Lung (tissue), 11 donors: ENCODE measurements at regions not wholly inside any gene's neighbourhood (a gene's known extent, or its start where the extent isn't known, plus 50 kb on each side); places are given as distances from the start of the nearest gene placed in this dataset.

Experiments
- ATAC-seq: fragments of 200-7000 bp; cut with Tn5 transposase; one replicate; pipeline ENCODE4 v1.9.1; 2020; ENCODE audit warnings: moderate number of reproducible peaks; ENCODE audit not compliant: insufficient read depth, low FRiP score
- DNase-seq, 3 donors: peaks; one replicate each; pipeline ENCODE4 v3.0.0-alpha.2; 2013 to 2017
- H3K27ac ChIP-seq, 2 donors: one replicate each; pipeline ENCODE4 v1.5.1; 2013; ENCODE audit warnings: mild to moderate bottlenecking in 2 of 2, moderate library complexity in 2 of 2, control low read depth in 1 of 2, inconsistent platforms in 1 of 2, low read depth in 1 of 2, low read length in 1 of 2
- H3K27me3 ChIP-seq, 3 donors: one replicate each; pipeline ENCODE4 v1.5.1; 2013; ENCODE audit warnings: low read length in 2 of 3; ENCODE audit not compliant: control insufficient read depth in 3 of 3, insufficient read depth in 3 of 3
- H3K36me3 ChIP-seq, 4 donors: one replicate each; pipeline ENCODE4 v1.5.1; 2013; ENCODE audit warnings: low read length in 4 of 4, mild to moderate bottlenecking in 1 of 4, moderate library complexity in 1 of 4; ENCODE audit not compliant: control insufficient read depth in 4 of 4, insufficient read depth in 4 of 4
- H3K4me1 ChIP-seq, 5 donors: one replicate each; pipeline ENCODE4 v1.5.1; 2013; ENCODE audit warnings: low read length in 5 of 5, mild to moderate bottlenecking in 2 of 5, moderate library complexity in 1 of 5; ENCODE audit not compliant: control insufficient read depth in 5 of 5, insufficient read depth in 5 of 5
- H3K4me3 ChIP-seq: one replicate; pipeline ENCODE4 v1.5.1; 2013; ENCODE audit warnings: mild to moderate bottlenecking, control low read depth, moderate library complexity
- H3K9ac ChIP-seq, 2 donors: one replicate each; pipeline ENCODE4 v1.5.1; 2013; ENCODE audit warnings: low read length in 2 of 2, control low read depth in 1 of 2; ENCODE audit not compliant: insufficient read depth in 1 of 2
- H3K9me3 ChIP-seq, 4 donors: one replicate each; pipeline ENCODE4 v1.5.1; 2013; ENCODE audit warnings: low read length in 3 of 4, mild to moderate bottlenecking in 1 of 4, moderate library complexity in 1 of 4; ENCODE audit not compliant: control insufficient read depth in 4 of 4, insufficient read depth in 3 of 4
- CTCF ChIP-seq: IDR thresholded peaks from 2 replicates; pipeline ENCODE4 v1.5.1; 2012; ENCODE audit warnings: mild to moderate bottlenecking; ENCODE audit errors: control extremely low read depth, extremely low read depth
- WGBS, 2 donors: extraction: QIAGEN DNeasy Blood & Tissue Kit; methylation state at CpG; one replicate each; pipeline ENCODE4 v1.1.7; 2013; 5-methylcytosine and 5-hydroxymethylcytosine counted together
- donor health status: control.
- donor health status: control.
- donor health status: Bipolar disorder and iron deficiency.
- donor health status: healthy.
- donor health status: DM: yes; HTN: yes; CAD: no.

GRCh38 chr6:134564705-134565104 is 246.8 kb upstream of the SGK1 start:
- no peaks in the 10 kb centered on the region for H3K9me3 ChIP-seq
- no peaks in the 10 kb centered on the region for H3K36me3 ChIP-seq
- no peaks in the 10 kb centered on the region for H3K27me3 ChIP-seq
- ATAC-seq: no peak
- H3K9ac ChIP-seq: no peak overlapping the region
- no peaks in the 10 kb centered on the region for H3K4me1 ChIP-seq
- DNase-seq: no peak
- 75 to 82% methylated on average over 5 of the region's 5 CpGs for WGBS, 2 donors
- no peak overlapping the region for H3K4me3 ChIP-seq
- no peak for TF ChIP-seq CTCF
- H3K27ac ChIP-seq: no peak overlapping the region

DNA sequence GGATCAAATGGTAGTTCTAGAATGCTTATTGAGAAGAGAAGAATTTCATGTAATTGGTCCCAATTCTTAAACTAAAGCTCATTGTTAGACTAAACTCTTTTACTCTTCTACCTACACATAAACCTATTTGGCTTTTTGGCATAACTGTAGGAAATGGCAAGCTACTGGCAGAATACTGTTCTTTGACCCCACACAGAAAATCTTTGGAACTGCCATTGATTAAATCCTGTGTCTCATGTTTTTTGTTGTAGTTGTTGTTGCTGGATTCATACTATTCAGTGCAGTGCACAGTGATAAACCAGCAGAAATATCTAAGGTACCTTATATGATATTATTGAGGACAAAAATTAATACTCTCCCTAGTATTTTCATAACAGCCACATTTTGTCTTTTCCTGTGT is 242.1 kb upstream of the SGK1 start:
- no peak overlapping the region for H3K4me3 ChIP-seq
- DNase-seq (no peak), ATAC-seq (no peak)
- H3K9ac ChIP-seq: no peak overlapping the region
- H3K36me3 ChIP-seq: no peaks in the 10 kb centered on the region
- no peaks in the 10 kb centered on the region for H3K27me3 ChIP-seq
- H3K27ac ChIP-seq: no peak overlapping the region
- H3K4me1 ChIP-seq: no peaks in the 10 kb centered on the region
- no peaks in the 10 kb centered on the region for H3K9me3 ChIP-seq
- TF ChIP-seq CTCF: no peak

DNA sequence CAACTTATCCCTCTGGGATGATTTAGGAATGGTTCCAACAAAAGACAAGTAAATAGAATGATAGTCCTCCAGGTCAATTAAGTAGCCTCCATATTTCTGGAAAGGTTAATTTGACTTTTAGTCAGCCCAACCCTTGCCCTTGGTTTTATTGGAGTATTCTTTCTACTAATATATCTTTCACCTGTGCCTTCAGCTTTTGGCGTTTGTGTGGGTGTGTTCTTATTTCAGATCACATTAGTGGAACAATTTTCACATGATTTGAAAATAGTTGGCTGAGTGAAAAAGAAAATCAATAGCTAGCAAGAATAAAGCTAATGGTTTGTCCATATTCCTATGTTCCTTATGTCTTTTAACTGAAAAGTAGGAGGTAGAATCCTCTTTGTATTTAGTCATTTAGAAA is 239.6 kb upstream of the SGK1 start:
- Histone ChIP-seq H3K9me3 (no peaks in the 10 kb centered on the region), H3K4me1 (no peaks in the 10 kb centered on the region), H3K27ac (no peak overlapping the region), H3K9ac (no peak overlapping the region), H3K4me3 (no peak overlapping the region), H3K27me3 (no peaks in the 10 kb centered on the region), H3K36me3 (no peaks in the 10 kb centered on the region)
- DNase-seq: no peak
- ATAC-seq: no peak
- 90 to 91% methylated on average over 1 of the region's 1 CpG for whole genome bisulfite sequencing, 2 donors
- TF ChIP-seq CTCF: no peak

GRCh38 chr6:134555672-134556071 is 237.8 kb upstream of the SGK1 start:
- no peak overlapping the region for H3K4me3 ChIP-seq
- ATAC-seq: no peak
- WGBS, 2 donors: 85 to 88% methylated on average over 1 of the region's 1 CpG

More at GRCh38 chr6:134555672-134556071, 237.8 kb upstream of the SGK1 start:
- DNase-seq: no peak
- Histone ChIP-seq H3K4me1 (no peaks in the 10 kb centered on the region), H3K27me3 (no peaks in the 10 kb centered on the region), H3K9me3 (no peaks in the 10 kb centered on the region), H3K36me3 (no peaks in the 10 kb centered on the region), H3K27ac (no peak overlapping the region), H3K9ac (no peak overlapping the region)
- TF ChIP-seq CTCF: no peak
